DMS53 (cell line): ENCODE measurements at regions not wholly inside any gene's neighbourhood (a gene's known extent, or its start where the extent isn't known, plus 50 kb on each side); places are given as distances from the start of the nearest gene placed in this dataset.
A peak's percentile ranks its signal among the peaks of the same experiment; 100 is the strongest.
"Not testable (repeated sequence)": the region's sequence is repeated elsewhere in the genome, so short reads cannot be mapped to it uniquely, and the experiment has no call there.

Source experiments
- DNase-seq: peaks from one replicate; lab custom pipeline; 2025; lab: John Stamatoyannopoulos, UW

- no peak for DNase-seq
These were observed 202.9 kb upstream of the SLC7A11 start for GRCh38 chr4:138445098-138445497.

- no peak for DNase-seq
These were observed 202.1 kb upstream of the SLC7A11 start for GRCh38 chr4:138444260-138444659.

GRCh38 chr4:138439143-138439581 is 197.0 kb upstream of the SLC7A11 start:
- no peak for DNase-seq

- no peak for DNase-seq
These were observed 196.5 kb upstream of the SLC7A11 start for GRCh38 chr4:138438608-138439007.

- DNase-seq, result no peak
These were observed 195.2 kb upstream of the SLC7A11 start for GRCh38 chr4:138437263-138437851.

GRCh38 chr4:138435733-138436132 is 193.6 kb upstream of the SLC7A11 start:
- DNase-seq, result not testable (repeated sequence)

- DNase-seq, result not testable (repeated sequence)
These were observed 192.9 kb upstream of the SLC7A11 start for GRCh38 chr4:138435046-138435445.

GRCh38 chr4:138428611-138429010 is 186.5 kb upstream of the SLC7A11 start:
- no peak for DNase-seq

- DNase-seq, result no peak
These were observed 184.6 kb upstream of the SLC7A11 start for GRCh38 chr4:138426786-138427185.

- no peak for DNase-seq
These were observed 178.3 kb upstream of the SLC7A11 start for GRCh38 chr4:138420471-138420870.

- peak; percentile 12 for DNase-seq
These were observed 172.1 kb upstream of the SLC7A11 start for GRCh38 chr4:138414202-138414601.

- peak; percentile 26 for DNase-seq
These were observed 171.1 kb upstream of the SLC7A11 start for GRCh38 chr4:138413273-138413672.

- DNase-seq, result peak; percentile 26
These were observed 170.7 kb upstream of the SLC7A11 start for GRCh38 chr4:138412847-138413246.

GRCh38 chr4:138410266-138410665 is 168.1 kb upstream of the SLC7A11 start:
- DNase-seq, result peak; percentile 25

GRCh38 chr4:138409670-138410069 is 167.5 kb upstream of the SLC7A11 start:
- DNase-seq, result no peak

- no peak for DNase-seq
These were observed 166.6 kb upstream of the SLC7A11 start for GRCh38 chr4:138408758-138409157.

GRCh38 chr4:138407329-138407728 is 165.2 kb upstream of the SLC7A11 start:
- DNase-seq, result no peak

- DNase-seq, result no peak
These were observed 164.7 kb upstream of the SLC7A11 start for GRCh38 chr4:138406876-138407275.

- DNase-seq, result no peak
These were observed 163.9 kb upstream of the SLC7A11 start for GRCh38 chr4:138405934-138406567.

GRCh38 chr4:138405466-138405891 is 163.3 kb upstream of the SLC7A11 start:
- DNase-seq, result no peak

GRCh38 chr4:138404801-138405200 is 162.7 kb upstream of the SLC7A11 start:
- no peak for DNase-seq

GRCh38 chr4:138404251-138404650 is 162.1 kb upstream of the SLC7A11 start:
- no peak for DNase-seq

GRCh38 chr4:138401334-138401733 is 159.2 kb upstream of the SLC7A11 start:
- no peak for DNase-seq

GRCh38 chr4:138400543-138400942 is 158.4 kb upstream of the SLC7A11 start:
- DNase-seq, result peak; percentile 23
